Mesothelial cell of epicardium (in vitro differentiated cells): ENCODE measurements at regions not wholly inside any gene's neighbourhood (a gene's known extent, or its start where the extent isn't known, plus 50 kb on each side); places are given as distances from the start of the nearest gene placed in this dataset.

ENCODE experiments used
- DNase-seq, 2 experiments: peaks; one replicate each; pipeline ENCODE4 v3.0.0; 2021; ENCODE audit warnings: low spot score in 2 of 2; ENCODE audit not compliant: unreplicated experiment in 2 of 2
- H3K27ac Mint-ChIP-seq: 2 replicates; pipeline ENCODE4 v1.8.0; 2021; ENCODE audit warnings: mixed read lengths
- H3K27me3 Mint-ChIP-seq: 2 replicates; pipeline ENCODE4 v1.8.0; 2021; ENCODE audit warnings: low read depth, mixed read lengths
- H3K36me3 Mint-ChIP-seq: 2 replicates; pipeline ENCODE4 v1.8.0; 2021; ENCODE audit warnings: mixed read lengths
- H3K4me1 Mint-ChIP-seq: 2 replicates; pipeline ENCODE4 v1.8.0; 2021; ENCODE audit warnings: mixed read lengths
- H3K4me3 Mint-ChIP-seq: 2 replicates; pipeline ENCODE4 v1.8.0; 2021; ENCODE audit warnings: mild to moderate bottlenecking, moderate library complexity, mixed read lengths
- H3K9me3 Mint-ChIP-seq: 2 replicates; pipeline ENCODE4 v1.8.0; 2021; ENCODE audit warnings: mixed read lengths
- TF ChIP-seq, protein P1 (sequence below): fragments of 200-600 bp; sonication (generic); IDR thresholded peaks from one replicate; pipeline ENCODE4 v1.5.0; 2021; ENCODE audit warnings: antibody characterized with exemption; ENCODE audit not compliant: unreplicated experiment

DNA sequence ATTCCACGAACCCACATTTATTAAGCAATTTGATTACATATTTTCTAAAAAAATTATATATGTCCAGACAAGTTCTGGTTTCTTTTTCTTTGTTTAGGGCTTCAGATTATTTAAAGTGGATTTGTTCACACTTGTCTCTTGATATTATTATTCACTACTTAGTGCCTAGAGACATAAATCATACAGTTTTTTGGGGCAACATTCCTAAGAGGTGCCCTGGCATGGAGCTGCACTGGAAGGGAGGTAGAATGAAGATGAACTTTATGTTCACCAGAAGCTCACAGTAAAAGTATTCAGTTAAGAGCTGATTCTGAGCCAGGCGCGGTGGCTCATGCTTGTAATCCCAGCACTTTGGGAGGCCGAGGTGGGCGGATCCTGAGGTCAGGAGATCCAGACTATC lies 762.7 kb upstream of the TMEFF2 start:
- H3K4me3 Mint-ChIP-seq = no peak overlapping the region
- H3K36me3 Mint-ChIP-seq = no peaks in the 10 kb centered on the region
- peaks cover 13% of the 10 kb centered on the region for H3K9me3 Mint-ChIP-seq
- no peak for DNase-seq
- TF ChIP-seq, protein P1, sequence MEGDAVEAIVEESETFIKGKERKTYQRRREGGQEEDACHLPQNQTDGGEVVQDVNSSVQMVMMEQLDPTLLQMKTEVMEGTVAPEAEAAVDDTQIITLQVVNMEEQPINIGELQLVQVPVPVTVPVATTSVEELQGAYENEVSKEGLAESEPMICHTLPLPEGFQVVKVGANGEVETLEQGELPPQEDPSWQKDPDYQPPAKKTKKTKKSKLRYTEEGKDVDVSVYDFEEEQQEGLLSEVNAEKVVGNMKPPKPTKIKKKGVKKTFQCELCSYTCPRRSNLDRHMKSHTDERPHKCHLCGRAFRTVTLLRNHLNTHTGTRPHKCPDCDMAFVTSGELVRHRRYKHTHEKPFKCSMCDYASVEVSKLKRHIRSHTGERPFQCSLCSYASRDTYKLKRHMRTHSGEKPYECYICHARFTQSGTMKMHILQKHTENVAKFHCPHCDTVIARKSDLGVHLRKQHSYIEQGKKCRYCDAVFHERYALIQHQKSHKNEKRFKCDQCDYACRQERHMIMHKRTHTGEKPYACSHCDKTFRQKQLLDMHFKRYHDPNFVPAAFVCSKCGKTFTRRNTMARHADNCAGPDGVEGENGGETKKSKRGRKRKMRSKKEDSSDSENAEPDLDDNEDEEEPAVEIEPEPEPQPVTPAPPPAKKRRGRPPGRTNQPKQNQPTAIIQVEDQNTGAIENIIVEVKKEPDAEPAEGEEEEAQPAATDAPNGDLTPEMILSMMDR = no peak
- no peaks in the 10 kb centered on the region for H3K4me1 Mint-ChIP-seq
- H3K27me3 Mint-ChIP-seq = no peaks in the 10 kb centered on the region
- H3K27ac Mint-ChIP-seq = no peak overlapping the region

DNA sequence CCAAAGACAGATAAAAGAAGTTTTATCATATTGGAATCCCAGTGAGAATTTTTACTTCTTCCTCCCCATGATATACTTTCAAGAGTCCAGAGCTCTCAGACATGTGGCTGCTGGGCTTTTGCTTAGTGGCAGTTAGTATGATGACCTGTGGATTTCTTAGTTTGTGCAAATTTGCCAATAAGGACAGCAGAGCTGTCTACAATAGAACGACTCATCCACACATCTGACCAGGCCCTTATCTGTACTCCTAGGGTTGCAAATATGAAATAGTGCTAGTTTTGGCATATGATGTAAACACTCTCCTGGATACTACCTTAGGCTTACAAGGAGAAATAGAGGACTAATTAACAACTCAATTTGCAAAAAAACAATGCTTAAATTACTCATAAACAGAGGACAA lies 758.4 kb upstream of the TMEFF2 start:
- no peak overlapping the region for H3K27ac Mint-ChIP-seq
- H3K27me3 Mint-ChIP-seq = no peaks in the 10 kb centered on the region
- H3K36me3 Mint-ChIP-seq = no peaks in the 10 kb centered on the region
- H3K4me3 Mint-ChIP-seq = no peak overlapping the region
- no peak for DNase-seq
- no peaks in the 10 kb centered on the region for H3K4me1 Mint-ChIP-seq
- peaks cover 3% of the 10 kb centered on the region for H3K9me3 Mint-ChIP-seq
- TF ChIP-seq, protein P1 = no peak

DNA sequence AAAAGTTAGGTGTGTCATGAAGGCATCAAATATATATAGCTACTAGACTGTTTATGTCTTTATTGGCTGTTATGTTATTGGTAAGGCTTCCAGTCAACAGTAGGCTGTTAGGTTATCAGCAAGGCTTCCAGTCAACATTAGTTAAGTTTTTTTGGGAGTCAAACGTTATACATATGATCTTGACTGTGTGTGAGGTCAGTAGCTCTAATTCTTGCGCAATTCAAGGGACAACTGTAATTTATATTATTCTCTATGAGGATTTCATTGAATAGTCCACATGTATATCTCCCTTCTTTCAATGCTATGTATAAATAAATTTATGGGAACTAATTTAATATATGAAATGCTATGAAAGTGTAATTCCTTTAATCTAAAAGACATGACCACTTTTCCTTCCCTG lies 757.5 kb upstream of the TMEFF2 start:
- Mint-ChIP-seq H3K9me3 (no peaks in the 10 kb centered on the region), H3K27me3 (no peaks in the 10 kb centered on the region), H3K27ac (no peak overlapping the region), H3K36me3 (no peaks in the 10 kb centered on the region), H3K4me3 (no peak overlapping the region), H3K4me1 (no peaks in the 10 kb centered on the region)
- DNase-seq = no peak
- TF ChIP-seq, protein P1 = no peak

DNA sequence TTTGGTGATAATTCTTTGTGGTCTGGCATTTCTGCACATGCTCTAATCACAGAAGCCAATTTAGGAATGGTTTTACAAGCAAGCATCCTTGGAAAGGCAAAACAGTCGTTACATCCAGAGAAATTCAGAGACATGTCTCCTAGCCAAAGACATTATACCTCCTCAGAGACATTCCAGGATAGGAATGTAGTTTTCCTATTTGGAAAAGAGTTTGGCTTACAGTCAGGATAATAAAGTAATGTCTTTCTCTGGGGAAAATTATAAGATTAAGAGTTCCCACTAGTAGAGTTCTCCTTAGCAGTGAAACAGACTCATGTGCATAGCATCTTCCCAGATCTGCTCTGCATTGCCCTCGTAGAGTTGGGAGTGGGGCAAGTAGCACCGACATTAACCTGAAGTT lies 753.6 kb upstream of the TMEFF2 start:
- Mint-ChIP-seq H3K27ac (no peak overlapping the region), H3K27me3 (no peaks in the 10 kb centered on the region), H3K4me3 (no peak overlapping the region), H3K36me3 (no peaks in the 10 kb centered on the region), H3K4me1 (no peaks in the 10 kb centered on the region), H3K9me3 (peaks cover 10% of the 10 kb centered on the region)
- no peak for DNase-seq
- TF ChIP-seq, protein P1 = no peak

DNA sequence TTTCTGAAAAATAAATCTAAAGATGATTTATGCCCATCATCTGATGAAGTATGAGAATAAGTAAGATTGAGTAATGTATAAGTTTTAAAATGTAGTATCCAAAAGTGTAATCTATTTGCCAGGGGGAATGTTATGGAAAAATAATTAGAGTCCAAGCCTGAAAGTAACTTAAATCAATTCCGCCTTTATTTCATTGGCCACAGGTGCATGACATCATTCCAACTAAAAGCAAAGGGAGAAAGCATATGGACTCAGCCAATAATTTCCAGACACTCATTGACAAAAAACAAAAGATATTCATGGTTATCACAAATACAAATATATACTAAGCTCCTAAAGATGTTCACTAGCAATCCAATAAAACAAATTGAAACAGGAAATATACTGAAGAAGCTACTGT lies 752.6 kb upstream of the TMEFF2 start:
- Mint-ChIP-seq H3K36me3 (peaks cover 2% of the 10 kb centered on the region), H3K27me3 (no peaks in the 10 kb centered on the region), H3K4me3 (no peak overlapping the region), H3K27ac (no peak overlapping the region), H3K4me1 (no peaks in the 10 kb centered on the region), H3K9me3 (peaks cover 19% of the 10 kb centered on the region)
- DNase-seq = no peak
- TF ChIP-seq, protein P1 = no peak

DNA sequence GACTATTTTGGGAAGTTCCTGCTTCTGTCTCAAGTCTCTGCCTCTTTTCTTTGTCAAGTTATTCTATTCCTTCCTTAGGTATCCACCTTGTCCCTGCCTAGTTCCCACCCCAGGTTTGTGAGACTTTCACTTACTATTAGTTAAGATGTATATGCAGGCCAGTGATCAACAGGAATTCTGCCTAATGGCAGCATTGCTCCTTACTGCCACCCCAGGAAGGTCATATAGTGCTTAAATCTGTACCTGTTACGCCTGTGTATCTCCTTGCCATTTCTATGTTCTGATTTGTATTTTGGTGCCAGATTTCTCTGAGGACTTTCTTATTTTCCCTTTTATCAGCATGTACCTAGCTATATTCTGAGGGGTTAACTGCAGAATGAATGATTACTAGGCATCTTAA lies 746.0 kb upstream of the TMEFF2 start:
- H3K27me3 Mint-ChIP-seq = no peaks in the 10 kb centered on the region
- TF ChIP-seq, protein P1 = no peak
- H3K36me3 Mint-ChIP-seq = peaks cover 2% of the 10 kb centered on the region
- no peak overlapping the region for H3K4me3 Mint-ChIP-seq
- H3K27ac Mint-ChIP-seq = no peak overlapping the region
- DNase-seq = no peak
- H3K4me1 Mint-ChIP-seq = no peaks in the 10 kb centered on the region
- H3K9me3 Mint-ChIP-seq = peaks cover 63% of the 10 kb centered on the region
